Keratinocyte (primary cell): ENCODE measurements at regions not wholly inside any gene's neighbourhood (a gene's known extent, or its start where the extent isn't known, plus 50 kb on each side); places are given as distances from the start of the nearest gene placed in this dataset.

Experiments used
- DNase-seq: peaks from one replicate; pipeline ENCODE4 v3.0.0-alpha.2; 2011; ENCODE audit warnings: low read depth, missing footprints, low spot score
- FAIRE-seq: peaks from 2 replicates; lab custom pipeline; 2011; peaks lifted over from hg19 to GRCh38; lab: Jason Lieb, UNC
- H2AFZ ChIP-seq: 2 replicates; pipeline ENCODE4 v1.6.0; 2012; ENCODE audit warnings: low read length, control low read depth, inconsistent platforms; ENCODE audit not compliant: control insufficient read depth
- H3K27ac ChIP-seq: 2 replicates; pipeline ENCODE4 v1.5.1; 2011; ENCODE audit warnings: low read length; ENCODE audit not compliant: control insufficient read depth, insufficient read depth
- H3K27me3 ChIP-seq: 3 replicates; pipeline ENCODE4 v1.6.0; 2011; ENCODE audit warnings: low read length; ENCODE audit not compliant: control insufficient read depth, insufficient read depth; ENCODE audit errors: extremely low read depth
- H3K36me3 ChIP-seq, 2 experiments: 2 replicates in 1 of 2; 3 replicates in 1 of 2; pipeline ENCODE4 v1.5.1; 2011; ENCODE audit warnings: low read length in 2 of 2, mild to moderate bottlenecking in 1 of 2; ENCODE audit not compliant: control insufficient read depth in 2 of 2, insufficient read depth in 2 of 2; ENCODE audit errors: extremely low read depth in 1 of 2
- H3K4me1 ChIP-seq: 3 replicates; pipeline ENCODE4 v1.5.1; 2011; ENCODE audit warnings: low read length; ENCODE audit not compliant: control insufficient read depth, insufficient read depth; ENCODE audit errors: extremely low read depth
- H3K4me2 ChIP-seq: 3 replicates; pipeline ENCODE4 v1.6.0; 2011; ENCODE audit warnings: low read depth, low read length; ENCODE audit not compliant: control insufficient read depth, insufficient read depth; ENCODE audit errors: extremely low read depth
- H3K4me3 ChIP-seq, 3 experiments: fragments of 200-600 bp in 1 of 3; sonication (generic) in 1 of 3; 2 replicates in 2 of 3; 3 replicates in 1 of 3; pipeline ENCODE4 v1.5.1; 2011 to 2016; ENCODE audit warnings: low read length in 3 of 3, mild to moderate bottlenecking in 3 of 3, control low read depth in 2 of 3, inconsistent platforms in 1 of 3, low read depth in 1 of 3, mixed read lengths in 1 of 3, mixed run types in 1 of 3, moderate library complexity in 1 of 3; ENCODE audit not compliant: control insufficient read depth in 2 of 3, insufficient read depth in 2 of 3; ENCODE audit errors: extremely low read depth in 1 of 3
- H3K79me2 ChIP-seq: 2 replicates; pipeline ENCODE4 v1.6.0; 2012; ENCODE audit warnings: low read length; ENCODE audit not compliant: control insufficient read depth, insufficient read depth
- H3K9ac ChIP-seq: 3 replicates; pipeline ENCODE4 v1.6.0; 2011; ENCODE audit warnings: low read length; ENCODE audit not compliant: control insufficient read depth, insufficient read depth; ENCODE audit errors: extremely low read depth
- H3K9me1 ChIP-seq: 3 replicates; pipeline ENCODE4 v1.6.0; 2011; ENCODE audit warnings: low read length; ENCODE audit not compliant: control insufficient read depth, insufficient read depth; ENCODE audit errors: extremely low read depth
- H3K9me3 ChIP-seq: 2 replicates; pipeline ENCODE4 v1.5.1; 2012; ENCODE audit warnings: low read depth, low read length; ENCODE audit not compliant: control insufficient read depth
- H4K20me1 ChIP-seq: 3 replicates; pipeline ENCODE4 v1.6.0; 2011; ENCODE audit warnings: low read length; ENCODE audit not compliant: control insufficient read depth, insufficient read depth; ENCODE audit errors: extremely low read depth
- EZH2 ChIP-seq: IDR thresholded peaks from one replicate; pipeline ENCODE4 v1.6.1; 2012; ENCODE audit warnings: inconsistent platforms, mild to moderate bottlenecking, low read length, moderate library complexity
- dilution Hi-C: fragments of 300-500 bp; cut with MboI; formaldehyde crosslinking; loops from one replicate; pipeline ENCODE4 v1.7.0; 2020; ENCODE audit warnings: low sequenced_read_pairs; ENCODE audit not compliant: extremely low pct_ligation_motif_present
- TF ChIP-seq, protein P1 (sequence below), 3 experiments: IDR thresholded peaks in 1 of 3; conservative IDR thresholded peaks in 1 of 3; optimal IDR thresholded peaks in 1 of 3; 2 replicates in 2 of 3; 3 replicates in 1 of 3; pipeline versions ENCODE3 to v1.5.1; 2011; ENCODE audit warnings: low read length in 3 of 3, mild to moderate bottlenecking in 3 of 3, moderate library complexity in 2 of 3, control low read depth in 1 of 3, inconsistent platforms in 1 of 3; ENCODE audit not compliant: insufficient read depth in 2 of 3; ENCODE audit errors: extremely low read depth in 1 of 3

- TF ChIP-seq, protein P1, sequence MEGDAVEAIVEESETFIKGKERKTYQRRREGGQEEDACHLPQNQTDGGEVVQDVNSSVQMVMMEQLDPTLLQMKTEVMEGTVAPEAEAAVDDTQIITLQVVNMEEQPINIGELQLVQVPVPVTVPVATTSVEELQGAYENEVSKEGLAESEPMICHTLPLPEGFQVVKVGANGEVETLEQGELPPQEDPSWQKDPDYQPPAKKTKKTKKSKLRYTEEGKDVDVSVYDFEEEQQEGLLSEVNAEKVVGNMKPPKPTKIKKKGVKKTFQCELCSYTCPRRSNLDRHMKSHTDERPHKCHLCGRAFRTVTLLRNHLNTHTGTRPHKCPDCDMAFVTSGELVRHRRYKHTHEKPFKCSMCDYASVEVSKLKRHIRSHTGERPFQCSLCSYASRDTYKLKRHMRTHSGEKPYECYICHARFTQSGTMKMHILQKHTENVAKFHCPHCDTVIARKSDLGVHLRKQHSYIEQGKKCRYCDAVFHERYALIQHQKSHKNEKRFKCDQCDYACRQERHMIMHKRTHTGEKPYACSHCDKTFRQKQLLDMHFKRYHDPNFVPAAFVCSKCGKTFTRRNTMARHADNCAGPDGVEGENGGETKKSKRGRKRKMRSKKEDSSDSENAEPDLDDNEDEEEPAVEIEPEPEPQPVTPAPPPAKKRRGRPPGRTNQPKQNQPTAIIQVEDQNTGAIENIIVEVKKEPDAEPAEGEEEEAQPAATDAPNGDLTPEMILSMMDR (optimal IDR thresholded peaks at IDR 0.05 in 1 of 3, IDR thresholded peaks at IDR 0.05 in 1 of 3, conservative IDR thresholded peaks at IDR 0.05 in 1 of 3; ENCODE audit: extremely low read depth in 1 of 3, insufficient read depth in 2 of 3, low read length in 3 of 3), result no peak
- TF ChIP-seq EZH2, result no peak
- Histone ChIP-seq H3K4me3 (no peak overlapping the region), H3K36me3 (no peaks in the 10 kb centered on the region)
Observed at GRCh38 chr7:135840591-135840990, 92.0 kb upstream of the FAM180A start.

DNA sequence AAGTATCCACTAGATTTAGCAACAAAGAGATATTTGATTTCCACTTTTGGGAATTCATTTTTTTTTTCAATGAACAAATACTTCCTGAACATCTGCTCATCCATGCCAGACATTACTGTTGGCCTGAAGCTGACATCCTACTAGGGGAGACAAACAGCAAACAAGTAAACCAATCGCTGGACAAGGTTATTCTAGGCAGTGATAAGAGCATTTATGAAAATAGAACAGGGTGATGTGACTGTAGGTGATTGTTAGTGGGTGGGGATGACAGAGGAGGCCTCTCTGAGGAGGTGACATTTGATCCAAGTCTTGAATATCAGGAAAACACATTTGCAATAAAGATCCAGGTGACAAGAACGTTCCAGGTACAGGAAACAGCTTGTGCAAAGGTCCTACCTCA is 89.1 kb upstream of the FAM180A start:
- no peak for FAIRE-seq
- no peaks in the 10 kb centered on the region for H3K9me3 ChIP-seq
- H3K4me3 ChIP-seq, result no peak overlapping the region
- no peaks in the 10 kb centered on the region for H4K20me1 ChIP-seq
- no peak overlapping the region for H3K4me2 ChIP-seq
- no peaks in the 10 kb centered on the region for H3K4me1 ChIP-seq
- TF ChIP-seq EZH2, result no peak
- TF ChIP-seq, protein P1 (optimal IDR thresholded peaks at IDR 0.05 in 1 of 3, IDR thresholded peaks at IDR 0.05 in 1 of 3, conservative IDR thresholded peaks at IDR 0.05 in 1 of 3; ENCODE audit: extremely low read depth in 1 of 3, insufficient read depth in 2 of 3, low read length in 3 of 3), result no peak
- no peak overlapping the region for H3K27ac ChIP-seq
- H2AFZ ChIP-seq, result no peak overlapping the region
- no peaks in the 10 kb centered on the region for H3K36me3 ChIP-seq
- H3K27me3 ChIP-seq, result no peaks in the 10 kb centered on the region
- no peak for DNase-seq
- no peaks in the 10 kb centered on the region for H3K79me2 ChIP-seq
- H3K9ac ChIP-seq, result no peak overlapping the region
- dilution Hi-C loops, result no loop called here
- no peaks in the 10 kb centered on the region for H3K9me1 ChIP-seq

More at GRCh38 chr7:135840591-135840990, 92.0 kb upstream of the FAM180A start:
- H2AFZ ChIP-seq, result no peak overlapping the region
- FAIRE-seq (no peak), DNase-seq (no peak)
- no peaks in the 10 kb centered on the region for H3K27me3 ChIP-seq
- dilution Hi-C loops, result no loop called here
- H3K4me1 ChIP-seq, result no peaks in the 10 kb centered on the region
- no peak overlapping the region for H3K27ac ChIP-seq
- H4K20me1 ChIP-seq, result no peaks in the 10 kb centered on the region
- H3K9me3 ChIP-seq, result no peaks in the 10 kb centered on the region
- H3K9ac ChIP-seq, result no peak overlapping the region
- no peaks in the 10 kb centered on the region for H3K79me2 ChIP-seq
- H3K4me2 ChIP-seq, result no peak overlapping the region
- H3K9me1 ChIP-seq, result no peaks in the 10 kb centered on the region
